ENCODE measurements at regions not wholly inside any gene's neighbourhood (a gene's known extent, or its start where the extent isn't known, plus 50 kb on each side); places are given as distances from the start of the nearest gene placed in this dataset.
"Not testable (repeated sequence)": the region's sequence is repeated elsewhere in the genome, so short reads cannot be mapped to it uniquely, and the experiment has no call there.

DNA sequence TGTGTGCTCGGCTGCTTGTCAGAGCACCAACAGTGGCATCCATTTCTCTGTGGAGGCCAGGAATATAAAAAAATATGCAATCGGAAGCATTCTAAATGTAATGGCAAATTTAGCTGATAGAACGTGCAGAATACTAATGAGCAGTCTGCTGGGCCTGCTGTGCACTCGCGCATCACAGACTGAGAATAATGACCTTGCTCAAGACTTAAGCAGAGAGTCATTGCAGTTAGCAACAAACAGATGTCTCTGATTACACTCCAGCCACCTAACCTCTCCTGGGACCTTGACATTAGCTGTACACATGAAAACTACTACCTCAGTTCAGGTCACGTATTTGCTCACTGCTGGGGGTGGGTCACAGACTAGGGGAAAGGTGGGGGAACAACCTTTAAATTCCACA lies 269.2 kb upstream of the DAAM1 start (continued):
- TF ChIP-seq, protein P1, sequence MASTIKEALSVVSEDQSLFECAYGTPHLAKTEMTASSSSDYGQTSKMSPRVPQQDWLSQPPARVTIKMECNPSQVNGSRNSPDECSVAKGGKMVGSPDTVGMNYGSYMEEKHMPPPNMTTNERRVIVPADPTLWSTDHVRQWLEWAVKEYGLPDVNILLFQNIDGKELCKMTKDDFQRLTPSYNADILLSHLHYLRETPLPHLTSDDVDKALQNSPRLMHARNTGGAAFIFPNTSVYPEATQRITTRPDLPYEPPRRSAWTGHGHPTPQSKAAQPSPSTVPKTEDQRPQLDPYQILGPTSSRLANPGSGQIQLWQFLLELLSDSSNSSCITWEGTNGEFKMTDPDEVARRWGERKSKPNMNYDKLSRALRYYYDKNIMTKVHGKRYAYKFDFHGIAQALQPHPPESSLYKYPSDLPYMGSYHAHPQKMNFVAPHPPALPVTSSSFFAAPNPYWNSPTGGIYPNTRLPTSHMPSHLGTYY (CRISPR knock-in tag; IDR thresholded peaks at IDR 0.05), result no peak
- TF ChIP-seq, protein P2, sequence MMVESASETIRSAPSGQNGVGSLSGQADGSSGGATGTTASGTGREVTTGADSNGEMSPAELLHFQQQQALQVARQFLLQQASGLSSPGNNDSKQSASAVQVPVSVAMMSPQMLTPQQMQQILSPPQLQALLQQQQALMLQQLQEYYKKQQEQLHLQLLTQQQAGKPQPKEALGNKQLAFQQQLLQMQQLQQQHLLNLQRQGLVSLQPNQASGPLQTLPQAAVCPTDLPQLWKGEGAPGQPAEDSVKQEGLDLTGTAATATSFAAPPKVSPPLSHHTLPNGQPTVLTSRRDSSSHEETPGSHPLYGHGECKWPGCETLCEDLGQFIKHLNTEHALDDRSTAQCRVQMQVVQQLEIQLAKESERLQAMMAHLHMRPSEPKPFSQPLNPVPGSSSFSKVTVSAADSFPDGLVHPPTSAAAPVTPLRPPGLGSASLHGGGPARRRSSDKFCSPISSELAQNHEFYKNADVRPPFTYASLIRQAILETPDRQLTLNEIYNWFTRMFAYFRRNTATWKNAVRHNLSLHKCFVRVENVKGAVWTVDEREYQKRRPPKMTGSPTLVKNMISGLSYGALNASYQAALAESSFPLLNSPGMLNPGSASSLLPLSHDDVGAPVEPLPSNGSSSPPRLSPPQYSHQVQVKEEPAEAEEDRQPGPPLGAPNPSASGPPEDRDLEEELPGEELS (CRISPR knock-in tag; IDR thresholded peaks at IDR 0.05), result no peak
- TF ChIP-seq CREB1 (CRISPR knock-in tag; IDR thresholded peaks at IDR 0.05) (no peak), MXD4 (CRISPR knock-in tag; IDR thresholded peaks at IDR 0.05; ENCODE audit: borderline replicate concordance) (no peak)

DNA sequence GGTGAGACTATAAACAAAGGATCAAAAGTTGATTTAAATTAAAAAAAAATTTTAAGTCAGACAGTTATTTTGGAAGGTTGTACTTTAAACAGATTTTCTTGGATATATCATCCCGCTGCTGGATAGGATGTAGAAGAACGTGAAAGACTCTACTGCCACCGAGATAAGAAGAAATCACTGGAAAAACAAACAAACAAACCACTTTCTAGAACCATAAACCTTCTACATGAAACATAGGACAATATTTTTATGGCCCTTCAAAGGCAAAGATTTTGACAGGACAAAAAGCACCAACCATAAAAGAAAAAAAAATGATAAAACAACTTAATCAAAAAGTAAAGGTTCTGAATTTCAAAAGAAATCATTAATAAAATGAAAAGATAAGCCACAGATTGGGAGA lies 268.2 kb upstream of the DAAM1 start:
- H3K9me3 Mint-ChIP-seq, result peaks cover 9% of the 10 kb centered on the region
- TF ChIP-seq JAZF1 (CRISPR knock-in tag; IDR thresholded peaks at IDR 0.05) (no peak), PRRX2 (CRISPR knock-in tag; IDR thresholded peaks at IDR 0.05) (no peak), SP1 (CRISPR knock-in tag; conservative IDR thresholded peaks at IDR 0.05) (no peak), GRHL2 (CRISPR knock-in tag; IDR thresholded peaks at IDR 0.05; ENCODE audit: insufficient replicate concordance, severe bottlenecking) (no peak), GABPB1 (CRISPR knock-in tag; IDR thresholded peaks at IDR 0.05) (no peak), ZNF396 (CRISPR knock-in tag; IDR thresholded peaks at IDR 0.05; ENCODE audit: borderline replicate concordance) (no peak)
- TF ChIP-seq, protein P3, sequence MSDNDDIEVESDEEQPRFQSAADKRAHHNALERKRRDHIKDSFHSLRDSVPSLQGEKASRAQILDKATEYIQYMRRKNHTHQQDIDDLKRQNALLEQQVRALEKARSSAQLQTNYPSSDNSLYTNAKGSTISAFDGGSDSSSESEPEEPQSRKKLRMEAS (CRISPR knock-in tag; IDR thresholded peaks at IDR 0.05), result no peak
- TF ChIP-seq, protein P4, sequence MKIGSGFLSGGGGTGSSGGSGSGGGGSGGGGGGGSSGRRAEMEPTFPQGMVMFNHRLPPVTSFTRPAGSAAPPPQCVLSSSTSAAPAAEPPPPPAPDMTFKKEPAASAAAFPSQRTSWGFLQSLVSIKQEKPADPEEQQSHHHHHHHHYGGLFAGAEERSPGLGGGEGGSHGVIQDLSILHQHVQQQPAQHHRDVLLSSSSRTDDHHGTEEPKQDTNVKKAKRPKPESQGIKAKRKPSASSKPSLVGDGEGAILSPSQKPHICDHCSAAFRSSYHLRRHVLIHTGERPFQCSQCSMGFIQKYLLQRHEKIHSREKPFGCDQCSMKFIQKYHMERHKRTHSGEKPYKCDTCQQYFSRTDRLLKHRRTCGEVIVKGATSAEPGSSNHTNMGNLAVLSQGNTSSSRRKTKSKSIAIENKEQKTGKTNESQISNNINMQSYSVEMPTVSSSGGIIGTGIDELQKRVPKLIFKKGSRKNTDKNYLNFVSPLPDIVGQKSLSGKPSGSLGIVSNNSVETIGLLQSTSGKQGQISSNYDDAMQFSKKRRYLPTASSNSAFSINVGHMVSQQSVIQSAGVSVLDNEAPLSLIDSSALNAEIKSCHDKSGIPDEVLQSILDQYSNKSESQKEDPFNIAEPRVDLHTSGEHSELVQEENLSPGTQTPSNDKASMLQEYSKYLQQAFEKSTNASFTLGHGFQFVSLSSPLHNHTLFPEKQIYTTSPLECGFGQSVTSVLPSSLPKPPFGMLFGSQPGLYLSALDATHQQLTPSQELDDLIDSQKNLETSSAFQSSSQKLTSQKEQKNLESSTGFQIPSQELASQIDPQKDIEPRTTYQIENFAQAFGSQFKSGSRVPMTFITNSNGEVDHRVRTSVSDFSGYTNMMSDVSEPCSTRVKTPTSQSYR (CRISPR knock-in tag; IDR thresholded peaks at IDR 0.05), result no peak
- TF ChIP-seq, protein P5, sequence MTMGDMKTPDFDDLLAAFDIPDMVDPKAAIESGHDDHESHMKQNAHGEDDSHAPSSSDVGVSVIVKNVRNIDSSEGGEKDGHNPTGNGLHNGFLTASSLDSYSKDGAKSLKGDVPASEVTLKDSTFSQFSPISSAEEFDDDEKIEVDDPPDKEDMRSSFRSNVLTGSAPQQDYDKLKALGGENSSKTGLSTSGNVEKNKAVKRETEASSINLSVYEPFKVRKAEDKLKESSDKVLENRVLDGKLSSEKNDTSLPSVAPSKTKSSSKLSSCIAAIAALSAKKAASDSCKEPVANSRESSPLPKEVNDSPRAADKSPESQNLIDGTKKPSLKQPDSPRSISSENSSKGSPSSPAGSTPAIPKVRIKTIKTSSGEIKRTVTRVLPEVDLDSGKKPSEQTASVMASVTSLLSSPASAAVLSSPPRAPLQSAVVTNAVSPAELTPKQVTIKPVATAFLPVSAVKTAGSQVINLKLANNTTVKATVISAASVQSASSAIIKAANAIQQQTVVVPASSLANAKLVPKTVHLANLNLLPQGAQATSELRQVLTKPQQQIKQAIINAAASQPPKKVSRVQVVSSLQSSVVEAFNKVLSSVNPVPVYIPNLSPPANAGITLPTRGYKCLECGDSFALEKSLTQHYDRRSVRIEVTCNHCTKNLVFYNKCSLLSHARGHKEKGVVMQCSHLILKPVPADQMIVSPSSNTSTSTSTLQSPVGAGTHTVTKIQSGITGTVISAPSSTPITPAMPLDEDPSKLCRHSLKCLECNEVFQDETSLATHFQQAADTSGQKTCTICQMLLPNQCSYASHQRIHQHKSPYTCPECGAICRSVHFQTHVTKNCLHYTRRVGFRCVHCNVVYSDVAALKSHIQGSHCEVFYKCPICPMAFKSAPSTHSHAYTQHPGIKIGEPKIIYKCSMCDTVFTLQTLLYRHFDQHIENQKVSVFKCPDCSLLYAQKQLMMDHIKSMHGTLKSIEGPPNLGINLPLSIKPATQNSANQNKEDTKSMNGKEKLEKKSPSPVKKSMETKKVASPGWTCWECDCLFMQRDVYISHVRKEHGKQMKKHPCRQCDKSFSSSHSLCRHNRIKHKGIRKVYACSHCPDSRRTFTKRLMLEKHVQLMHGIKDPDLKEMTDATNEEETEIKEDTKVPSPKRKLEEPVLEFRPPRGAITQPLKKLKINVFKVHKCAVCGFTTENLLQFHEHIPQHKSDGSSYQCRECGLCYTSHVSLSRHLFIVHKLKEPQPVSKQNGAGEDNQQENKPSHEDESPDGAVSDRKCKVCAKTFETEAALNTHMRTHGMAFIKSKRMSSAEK (CRISPR knock-in tag; IDR thresholded peaks at IDR 0.05; ENCODE audit: borderline replicate concordance), result no peak
- H3K27ac Mint-ChIP-seq, result no peak overlapping the region
- no peak for ATAC-seq
- CTCF ChIA-PET, result interaction anchor here (0.8 kb wide), 1 partner anchor 99 kb away, joined by 3 read pairs; no protein-coding TSS in a partner anchor
- no peaks in the 10 kb centered on the region for H3K36me3 Mint-ChIP-seq
- H3K4me1 Mint-ChIP-seq, result peaks cover 13% of the 10 kb centered on the region
- POLR2A ChIA-PET, result no interaction called here
- DNase-seq (ENCODE audit: low spot score), result no peak
- no peaks in the 10 kb centered on the region for H3K27me3 Mint-ChIP-seq (ENCODE audit: low read depth)
- H3K4me3 Mint-ChIP-seq, result no peak overlapping the region

DNA sequence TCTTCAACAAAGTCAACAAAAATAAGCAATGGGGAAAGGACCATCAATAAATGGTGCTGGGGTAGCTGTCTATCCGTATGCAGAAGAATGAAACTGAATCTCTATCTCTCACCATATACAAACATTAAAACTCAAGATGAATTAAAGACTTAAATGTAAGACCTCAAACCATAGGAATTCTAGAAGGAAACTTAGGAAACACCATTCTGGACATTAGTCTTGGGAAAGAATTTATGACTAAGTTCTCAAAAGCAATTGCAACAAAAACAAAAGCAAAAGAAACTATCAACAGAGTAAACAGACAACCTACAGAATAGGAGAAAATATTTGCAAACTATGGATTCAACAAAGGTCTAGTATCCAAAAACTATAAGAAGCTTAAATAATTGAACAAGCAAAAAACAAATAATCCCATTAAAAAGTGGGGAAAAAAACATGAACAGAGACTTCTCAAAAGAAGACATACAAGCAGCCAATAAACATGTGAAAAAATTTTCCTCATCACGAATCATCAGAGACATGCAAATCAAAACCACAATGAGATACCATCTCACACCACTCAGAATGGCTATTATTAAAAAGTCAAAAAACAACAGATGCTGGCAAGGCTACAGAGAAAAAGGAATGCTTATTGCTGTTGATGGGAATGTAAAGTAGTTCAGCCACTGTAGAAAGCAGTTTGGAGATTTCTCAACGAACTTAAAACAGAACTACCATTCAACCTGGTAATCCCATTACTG lies 266.1 kb upstream of the DAAM1 start:
- H3K36me3 Mint-ChIP-seq; H3K27ac Mint-ChIP-seq; H3K9me3 Mint-ChIP-seq; H3K27me3 Mint-ChIP-seq (ENCODE audit: low read depth); ATAC-seq; POLR2A ChIA-PET; DNase-seq (ENCODE audit: low spot score); CTCF ChIA-PET; H3K4me3 Mint-ChIP-seq: not testable (repeated sequence)
- H3K4me1 Mint-ChIP-seq, result peaks cover 13% of the 10 kb centered on the region
